WTC11 (cell line): ENCODE measurements at regions not wholly inside any gene's neighbourhood (a gene's known extent, or its start where the extent isn't known, plus 50 kb on each side); places are given as distances from the start of the nearest gene placed in this dataset.

ENCODE experiments used
- ATAC-seq: fragments of 200-7000 bp; cut with Tn5 transposase; 2 replicates; pipeline ENCODE4 v1.10.0; 2021; ENCODE audit warnings: mild to moderate bottlenecking, moderate library complexity
- CTCF ChIA-PET: fragments of 300-600 bp; sonication (Branson Sonifier 250); formaldehyde crosslinking; loops from one replicate; lab custom pipeline; 2021; ENCODE audit warnings: antibody characterized with exemption; lab: Charles Lee
- POLR2A ChIA-PET: fragments of 350-600 bp; sonication (Branson Sonifier 250); formaldehyde crosslinking; loops from one replicate; lab custom pipeline; 2021; ENCODE audit warnings: antibody characterized with exemption; lab: Charles Lee
- DNase-seq: peaks from one replicate; pipeline ENCODE4 v3.0.0; 2021; ENCODE audit warnings: low spot score
- H3K27ac Mint-ChIP-seq: 2 replicates; pipeline ENCODE4 v1.8.0; 2021; ENCODE audit warnings: mixed read lengths
- H3K27me3 Mint-ChIP-seq: 2 replicates; pipeline ENCODE4 v1.8.0; 2021; ENCODE audit warnings: low read depth, mild to moderate bottlenecking, moderate library complexity, mixed read lengths
- H3K36me3 Mint-ChIP-seq: 2 replicates; pipeline ENCODE4 v1.8.0; 2021; ENCODE audit warnings: mixed read lengths
- H3K4me1 Mint-ChIP-seq: 2 replicates; pipeline ENCODE4 v1.8.0; 2022; ENCODE audit warnings: mixed read lengths
- H3K4me3 Mint-ChIP-seq: 2 replicates; pipeline ENCODE4 v1.8.0; 2021; ENCODE audit warnings: mild to moderate bottlenecking, moderate library complexity, mixed read lengths
- H3K9me3 Mint-ChIP-seq: 2 replicates; pipeline ENCODE4 v1.8.0; 2021; ENCODE audit warnings: mixed read lengths
- ATF1 ChIP-seq: sonication (generic); formaldehyde crosslinking; IDR thresholded peaks from 2 replicates; pipeline ENCODE4 v1.8.1; 2023; ENCODE audit warnings: mild to moderate bottlenecking, moderate library complexity, missing genetic modification reagents
- CREM ChIP-seq: sonication (generic); formaldehyde crosslinking; IDR thresholded peaks from 2 replicates; pipeline ENCODE4 v1.8.1; 2022; ENCODE audit warnings: mild to moderate bottlenecking, missing genetic modification reagents, moderate library complexity
- ELF4 ChIP-seq: sonication (generic); formaldehyde crosslinking; IDR thresholded peaks from 2 replicates; pipeline ENCODE4 v1.8.1; 2022; ENCODE audit warnings: low read depth, mild to moderate bottlenecking, moderate library complexity, missing genetic modification reagents
- EMX1 ChIP-seq: fragments of 250-450 bp; sonication (Bioruptor Pico); IDR thresholded peaks from 2 replicates; pipeline ENCODE4 v1.8.0; 2021; ENCODE audit warnings: mild to moderate bottlenecking
- ESRRA ChIP-seq: sonication (generic); formaldehyde crosslinking; IDR thresholded peaks from 2 replicates; pipeline ENCODE4 v1.8.1; 2022; ENCODE audit warnings: mild to moderate bottlenecking, missing genetic modification reagents, borderline replicate concordance
- FOXJ3 ChIP-seq: sonication (generic); formaldehyde crosslinking; IDR thresholded peaks from 2 replicates; pipeline ENCODE4 v1.9.0; 2021; ENCODE audit warnings: missing genetic modification reagents, mild to moderate bottlenecking, borderline replicate concordance
- FOXK1 ChIP-seq: sonication (generic); formaldehyde crosslinking; IDR thresholded peaks from 2 replicates; pipeline ENCODE4 v1.8.0; 2022; ENCODE audit warnings: mild to moderate bottlenecking, moderate library complexity, missing genetic modification reagents
- GABPB1 ChIP-seq: sonication (generic); formaldehyde crosslinking; IDR thresholded peaks from 2 replicates; pipeline ENCODE4 v1.8.1; 2023; ENCODE audit warnings: mild to moderate bottlenecking, missing genetic modification reagents
- JAZF1 ChIP-seq: fragments of 250-450 bp; sonication (Bioruptor Pico); IDR thresholded peaks from 2 replicates; pipeline ENCODE4 v1.9.0; 2021; ENCODE audit warnings: moderate library complexity, mild to moderate bottlenecking, inconsistent platforms
- NR2C2 ChIP-seq: sonication (generic); formaldehyde crosslinking; IDR thresholded peaks from 2 replicates; pipeline ENCODE4 v1.8.0; 2022; ENCODE audit warnings: mild to moderate bottlenecking, missing genetic modification reagents
- RELA ChIP-seq: sonication (generic); formaldehyde crosslinking; IDR thresholded peaks from 2 replicates; pipeline ENCODE4 v1.8.1; 2022; ENCODE audit warnings: missing genetic modification reagents, mild to moderate bottlenecking, borderline replicate concordance
- SOX15 ChIP-seq: fragments of 250-450 bp; sonication (Bioruptor Pico); IDR thresholded peaks from 2 replicates; pipeline ENCODE4 v1.9.0; 2021; ENCODE audit warnings: mild to moderate bottlenecking
- SP1 ChIP-seq: sonication (generic); formaldehyde crosslinking; conservative IDR thresholded peaks from 2 replicates; pipeline ENCODE4 v1.8.1; 2022; ENCODE audit warnings: missing genetic modification reagents
- TEAD1 ChIP-seq: sonication (generic); formaldehyde crosslinking; IDR thresholded peaks from 2 replicates; pipeline ENCODE4 v1.8.0; 2022; ENCODE audit warnings: mild to moderate bottlenecking, missing genetic modification reagents
- TEAD4 ChIP-seq: sonication (generic); formaldehyde crosslinking; IDR thresholded peaks from 2 replicates; pipeline ENCODE4 v1.8.0; 2022; ENCODE audit warnings: mild to moderate bottlenecking, missing genetic modification reagents
- TP53 ChIP-seq: sonication (generic); formaldehyde crosslinking; IDR thresholded peaks from 2 replicates; pipeline ENCODE4 v1.8.1; 2023; ENCODE audit warnings: mild to moderate bottlenecking, missing genetic modification reagents
- ZNF121 ChIP-seq: sonication (generic); formaldehyde crosslinking; IDR thresholded peaks from 2 replicates; pipeline ENCODE4 v1.8.0; 2023; ENCODE audit warnings: missing genetic modification reagents
- ZNF138 ChIP-seq: sonication (generic); formaldehyde crosslinking; conservative IDR thresholded peaks from 2 replicates; pipeline ENCODE4 v1.8.1; 2022; ENCODE audit warnings: mild to moderate bottlenecking, moderate library complexity, missing genetic modification reagents
- ZNF263 ChIP-seq: sonication (generic); formaldehyde crosslinking; IDR thresholded peaks from 2 replicates; pipeline ENCODE4 v1.8.1; 2022; ENCODE audit warnings: low read depth, mild to moderate bottlenecking, moderate library complexity, missing genetic modification reagents
- ZNF423 ChIP-seq: fragments of 250-450 bp; sonication (Bioruptor Pico); IDR thresholded peaks from 2 replicates; pipeline ENCODE4 v2.1.2; 2022; ENCODE audit warnings: mild to moderate bottlenecking, moderate library complexity
- ZNF671 ChIP-seq: fragments of 250-450 bp; sonication (Bioruptor Pico); IDR thresholded peaks from 2 replicates; pipeline ENCODE4 v1.8.0; 2021; ENCODE audit warnings: mild to moderate bottlenecking
- TF ChIP-seq, protein P1 (sequence below): sonication (generic); formaldehyde crosslinking; conservative IDR thresholded peaks from 2 replicates; pipeline ENCODE4 v1.8.1; 2023; ENCODE audit warnings: mild to moderate bottlenecking, low read depth, missing genetic modification reagents, moderate library complexity
- TF ChIP-seq, protein P2 (sequence below): sonication (generic); formaldehyde crosslinking; IDR thresholded peaks from 2 replicates; pipeline ENCODE4 v1.8.1; 2023; ENCODE audit warnings: mild to moderate bottlenecking, missing genetic modification reagents, borderline replicate concordance
- TF ChIP-seq, protein P3 (sequence below): sonication (generic); formaldehyde crosslinking; IDR thresholded peaks from 2 replicates; pipeline ENCODE4 v1.8.1; 2022; ENCODE audit warnings: low read depth, missing genetic modification reagents, borderline replicate concordance
- TF ChIP-seq, protein P4 (sequence below): sonication (generic); formaldehyde crosslinking; IDR thresholded peaks from 2 replicates; pipeline ENCODE4 v1.8.0; 2023; ENCODE audit warnings: mild to moderate bottlenecking, missing genetic modification reagents
- TF ChIP-seq, protein P5 (sequence below): fragments of 200-600 bp; IDR thresholded peaks from 2 replicates; pipeline ENCODE4 v1.8.0; 2022; ENCODE audit warnings: antibody characterized with exemption

DNA sequence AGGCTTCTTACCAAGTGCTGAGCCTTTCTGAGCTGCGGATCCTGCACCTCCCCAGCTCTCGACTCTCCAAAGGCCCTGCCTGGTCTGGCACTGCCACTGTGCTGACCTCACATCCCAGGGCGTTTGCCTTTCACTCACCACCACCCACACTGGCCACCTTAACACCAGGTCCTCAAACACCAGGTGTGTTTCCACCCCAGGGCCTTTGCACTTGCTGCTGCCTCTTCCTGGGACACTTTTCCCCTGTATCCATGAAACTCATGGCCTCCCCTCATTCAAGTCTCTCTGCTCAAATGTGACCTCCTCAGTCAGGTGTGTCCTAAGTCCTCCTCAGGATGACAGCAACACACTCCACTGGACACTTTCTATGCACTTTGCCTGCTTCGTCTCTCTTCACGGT is 51.4 kb upstream of the ANO1 start:
- TF ChIP-seq ZNF121 (CRISPR knock-in tag) (no peak), ZNF263 (CRISPR knock-in tag) (no peak), ZNF138 (CRISPR knock-in tag) (no peak), FOXJ3 (no peak), SOX15 (CRISPR knock-in tag) (no peak), RELA (CRISPR knock-in tag) (no peak), CREM (CRISPR knock-in tag) (no peak), TEAD1 (CRISPR knock-in tag) (no peak), ELF4 (CRISPR knock-in tag) (no peak), EMX1 (CRISPR knock-in tag) (no peak), GABPB1 (CRISPR knock-in tag) (no peak), ATF1 (no peak), ESRRA (CRISPR knock-in tag) (no peak), ZNF671 (CRISPR knock-in tag) (no peak)
- Mint-ChIP-seq H3K36me3 (no peaks in the 10 kb centered on the region), H3K4me3 (no peak overlapping the region), H3K9me3 (no peaks in the 10 kb centered on the region), H3K27ac (no peak overlapping the region), H3K27me3 (no peaks in the 10 kb centered on the region; the same call in 1 of the 2 replicates), H3K4me1 (peaks cover 4% of the 10 kb centered on the region; the same call in 1 of the 2 replicates)
- ChIA-PET POLR2A (no interaction called here), CTCF (no interaction called here)
- DNase-seq (no peak), ATAC-seq (no peak)

DNA sequence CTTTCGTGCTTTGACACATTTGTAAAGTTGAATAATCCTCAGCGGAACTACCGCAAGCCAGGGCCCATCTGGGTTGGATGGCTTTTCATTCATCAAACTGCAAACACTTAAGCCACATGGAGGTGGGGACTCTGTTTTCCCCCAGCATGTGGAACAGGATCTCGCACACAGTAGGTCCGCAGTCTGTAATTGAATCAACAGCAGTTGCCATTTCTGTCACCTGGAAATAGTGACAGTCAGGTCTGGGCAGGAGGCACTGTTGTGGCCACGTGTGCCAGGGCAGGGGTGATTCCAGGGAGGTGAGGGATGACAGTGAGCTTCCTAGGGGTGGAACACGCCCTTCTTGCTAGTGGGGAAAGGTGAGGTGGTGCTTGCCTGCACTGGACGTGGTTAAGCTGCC is 50.7 kb upstream of the ANO1 start:
- ATAC-seq: no peak
- Mint-ChIP-seq H3K4me3 (no peak overlapping the region), H3K27ac (no peak overlapping the region), H3K27me3 (no peaks in the 10 kb centered on the region; the same call in 1 of the 2 replicates), H3K36me3 (no peaks in the 10 kb centered on the region), H3K4me1 (peaks cover 4% of the 10 kb centered on the region; the same call in 1 of the 2 replicates), H3K9me3 (no peaks in the 10 kb centered on the region)
- DNase-seq: no peak
- no peak for TF ChIP-seq TP53 (CRISPR knock-in tag)
- no peak for TF ChIP-seq TEAD4
- TF ChIP-seq NR2C2 (CRISPR knock-in tag): no peak
- TF ChIP-seq, protein P1, sequence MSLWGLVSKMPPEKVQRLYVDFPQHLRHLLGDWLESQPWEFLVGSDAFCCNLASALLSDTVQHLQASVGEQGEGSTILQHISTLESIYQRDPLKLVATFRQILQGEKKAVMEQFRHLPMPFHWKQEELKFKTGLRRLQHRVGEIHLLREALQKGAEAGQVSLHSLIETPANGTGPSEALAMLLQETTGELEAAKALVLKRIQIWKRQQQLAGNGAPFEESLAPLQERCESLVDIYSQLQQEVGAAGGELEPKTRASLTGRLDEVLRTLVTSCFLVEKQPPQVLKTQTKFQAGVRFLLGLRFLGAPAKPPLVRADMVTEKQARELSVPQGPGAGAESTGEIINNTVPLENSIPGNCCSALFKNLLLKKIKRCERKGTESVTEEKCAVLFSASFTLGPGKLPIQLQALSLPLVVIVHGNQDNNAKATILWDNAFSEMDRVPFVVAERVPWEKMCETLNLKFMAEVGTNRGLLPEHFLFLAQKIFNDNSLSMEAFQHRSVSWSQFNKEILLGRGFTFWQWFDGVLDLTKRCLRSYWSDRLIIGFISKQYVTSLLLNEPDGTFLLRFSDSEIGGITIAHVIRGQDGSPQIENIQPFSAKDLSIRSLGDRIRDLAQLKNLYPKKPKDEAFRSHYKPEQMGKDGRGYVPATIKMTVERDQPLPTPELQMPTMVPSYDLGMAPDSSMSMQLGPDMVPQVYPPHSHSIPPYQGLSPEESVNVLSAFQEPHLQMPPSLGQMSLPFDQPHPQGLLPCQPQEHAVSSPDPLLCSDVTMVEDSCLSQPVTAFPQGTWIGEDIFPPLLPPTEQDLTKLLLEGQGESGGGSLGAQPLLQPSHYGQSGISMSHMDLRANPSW: no peak
- TF ChIP-seq ZNF671 (CRISPR knock-in tag): no peak
- TF ChIP-seq, protein P2, sequence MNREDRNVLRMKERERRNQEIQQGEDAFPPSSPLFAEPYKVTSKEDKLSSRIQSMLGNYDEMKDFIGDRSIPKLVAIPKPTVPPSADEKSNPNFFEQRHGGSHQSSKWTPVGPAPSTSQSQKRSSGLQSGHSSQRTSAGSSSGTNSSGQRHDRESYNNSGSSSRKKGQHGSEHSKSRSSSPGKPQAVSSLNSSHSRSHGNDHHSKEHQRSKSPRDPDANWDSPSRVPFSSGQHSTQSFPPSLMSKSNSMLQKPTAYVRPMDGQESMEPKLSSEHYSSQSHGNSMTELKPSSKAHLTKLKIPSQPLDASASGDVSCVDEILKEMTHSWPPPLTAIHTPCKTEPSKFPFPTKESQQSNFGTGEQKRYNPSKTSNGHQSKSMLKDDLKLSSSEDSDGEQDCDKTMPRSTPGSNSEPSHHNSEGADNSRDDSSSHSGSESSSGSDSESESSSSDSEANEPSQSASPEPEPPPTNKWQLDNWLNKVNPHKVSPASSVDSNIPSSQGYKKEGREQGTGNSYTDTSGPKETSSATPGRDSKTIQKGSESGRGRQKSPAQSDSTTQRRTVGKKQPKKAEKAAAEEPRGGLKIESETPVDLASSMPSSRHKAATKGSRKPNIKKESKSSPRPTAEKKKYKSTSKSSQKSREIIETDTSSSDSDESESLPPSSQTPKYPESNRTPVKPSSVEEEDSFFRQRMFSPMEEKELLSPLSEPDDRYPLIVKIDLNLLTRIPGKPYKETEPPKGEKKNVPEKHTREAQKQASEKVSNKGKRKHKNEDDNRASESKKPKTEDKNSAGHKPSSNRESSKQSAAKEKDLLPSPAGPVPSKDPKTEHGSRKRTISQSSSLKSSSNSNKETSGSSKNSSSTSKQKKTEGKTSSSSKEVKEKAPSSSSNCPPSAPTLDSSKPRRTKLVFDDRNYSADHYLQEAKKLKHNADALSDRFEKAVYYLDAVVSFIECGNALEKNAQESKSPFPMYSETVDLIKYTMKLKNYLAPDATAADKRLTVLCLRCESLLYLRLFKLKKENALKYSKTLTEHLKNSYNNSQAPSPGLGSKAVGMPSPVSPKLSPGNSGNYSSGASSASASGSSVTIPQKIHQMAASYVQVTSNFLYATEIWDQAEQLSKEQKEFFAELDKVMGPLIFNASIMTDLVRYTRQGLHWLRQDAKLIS: no peak
- no peak for TF ChIP-seq SP1 (CRISPR knock-in tag)
- TF ChIP-seq, protein P3, sequence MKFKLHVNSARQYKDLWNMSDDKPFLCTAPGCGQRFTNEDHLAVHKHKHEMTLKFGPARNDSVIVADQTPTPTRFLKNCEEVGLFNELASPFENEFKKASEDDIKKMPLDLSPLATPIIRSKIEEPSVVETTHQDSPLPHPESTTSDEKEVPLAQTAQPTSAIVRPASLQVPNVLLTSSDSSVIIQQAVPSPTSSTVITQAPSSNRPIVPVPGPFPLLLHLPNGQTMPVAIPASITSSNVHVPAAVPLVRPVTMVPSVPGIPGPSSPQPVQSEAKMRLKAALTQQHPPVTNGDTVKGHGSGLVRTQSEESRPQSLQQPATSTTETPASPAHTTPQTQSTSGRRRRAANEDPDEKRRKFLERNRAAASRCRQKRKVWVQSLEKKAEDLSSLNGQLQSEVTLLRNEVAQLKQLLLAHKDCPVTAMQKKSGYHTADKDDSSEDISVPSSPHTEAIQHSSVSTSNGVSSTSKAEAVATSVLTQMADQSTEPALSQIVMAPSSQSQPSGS (CRISPR knock-in tag): no peak
- no peak for TF ChIP-seq ZNF423
- no peak for TF ChIP-seq ELF4 (CRISPR knock-in tag)
- TF ChIP-seq, protein P4, sequence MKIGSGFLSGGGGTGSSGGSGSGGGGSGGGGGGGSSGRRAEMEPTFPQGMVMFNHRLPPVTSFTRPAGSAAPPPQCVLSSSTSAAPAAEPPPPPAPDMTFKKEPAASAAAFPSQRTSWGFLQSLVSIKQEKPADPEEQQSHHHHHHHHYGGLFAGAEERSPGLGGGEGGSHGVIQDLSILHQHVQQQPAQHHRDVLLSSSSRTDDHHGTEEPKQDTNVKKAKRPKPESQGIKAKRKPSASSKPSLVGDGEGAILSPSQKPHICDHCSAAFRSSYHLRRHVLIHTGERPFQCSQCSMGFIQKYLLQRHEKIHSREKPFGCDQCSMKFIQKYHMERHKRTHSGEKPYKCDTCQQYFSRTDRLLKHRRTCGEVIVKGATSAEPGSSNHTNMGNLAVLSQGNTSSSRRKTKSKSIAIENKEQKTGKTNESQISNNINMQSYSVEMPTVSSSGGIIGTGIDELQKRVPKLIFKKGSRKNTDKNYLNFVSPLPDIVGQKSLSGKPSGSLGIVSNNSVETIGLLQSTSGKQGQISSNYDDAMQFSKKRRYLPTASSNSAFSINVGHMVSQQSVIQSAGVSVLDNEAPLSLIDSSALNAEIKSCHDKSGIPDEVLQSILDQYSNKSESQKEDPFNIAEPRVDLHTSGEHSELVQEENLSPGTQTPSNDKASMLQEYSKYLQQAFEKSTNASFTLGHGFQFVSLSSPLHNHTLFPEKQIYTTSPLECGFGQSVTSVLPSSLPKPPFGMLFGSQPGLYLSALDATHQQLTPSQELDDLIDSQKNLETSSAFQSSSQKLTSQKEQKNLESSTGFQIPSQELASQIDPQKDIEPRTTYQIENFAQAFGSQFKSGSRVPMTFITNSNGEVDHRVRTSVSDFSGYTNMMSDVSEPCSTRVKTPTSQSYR: no peak
- TF ChIP-seq JAZF1 (CRISPR knock-in tag): no peak
- TF ChIP-seq, protein P5, sequence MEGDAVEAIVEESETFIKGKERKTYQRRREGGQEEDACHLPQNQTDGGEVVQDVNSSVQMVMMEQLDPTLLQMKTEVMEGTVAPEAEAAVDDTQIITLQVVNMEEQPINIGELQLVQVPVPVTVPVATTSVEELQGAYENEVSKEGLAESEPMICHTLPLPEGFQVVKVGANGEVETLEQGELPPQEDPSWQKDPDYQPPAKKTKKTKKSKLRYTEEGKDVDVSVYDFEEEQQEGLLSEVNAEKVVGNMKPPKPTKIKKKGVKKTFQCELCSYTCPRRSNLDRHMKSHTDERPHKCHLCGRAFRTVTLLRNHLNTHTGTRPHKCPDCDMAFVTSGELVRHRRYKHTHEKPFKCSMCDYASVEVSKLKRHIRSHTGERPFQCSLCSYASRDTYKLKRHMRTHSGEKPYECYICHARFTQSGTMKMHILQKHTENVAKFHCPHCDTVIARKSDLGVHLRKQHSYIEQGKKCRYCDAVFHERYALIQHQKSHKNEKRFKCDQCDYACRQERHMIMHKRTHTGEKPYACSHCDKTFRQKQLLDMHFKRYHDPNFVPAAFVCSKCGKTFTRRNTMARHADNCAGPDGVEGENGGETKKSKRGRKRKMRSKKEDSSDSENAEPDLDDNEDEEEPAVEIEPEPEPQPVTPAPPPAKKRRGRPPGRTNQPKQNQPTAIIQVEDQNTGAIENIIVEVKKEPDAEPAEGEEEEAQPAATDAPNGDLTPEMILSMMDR: no peak
- no peak for TF ChIP-seq FOXK1 (CRISPR knock-in tag)
- CTCF ChIA-PET: no interaction called here
- POLR2A ChIA-PET: no interaction called here
